K562 (cell line): ENCODE measurements at regions not wholly inside any gene's neighbourhood (a gene's known extent, or its start where the extent isn't known, plus 50 kb on each side); places are given as distances from the start of the nearest gene placed in this dataset.

Experiments
- ATAC-seq: fragments of 200-7000 bp; cut with Tn5 transposase; 3 replicates; pipeline ENCODE4 v1.9.1; 2020; ENCODE audit warnings: moderate library complexity
- BruUV-seq: library from RNA; stranded (reverse); fragments of 400-500 nt; replicated peaks from 2 replicates; lab custom pipeline; 2021; lab: Mats Ljungman, UMichigan
- CTCF ChIA-PET: fragments of 300-600 bp; formaldehyde crosslinking; extraction: SDS; loops from one replicate; lab custom pipeline; 2021; ENCODE audit warnings: low intra/inter-chr PET ratio; lab: Yijun Ruan, JAX
- POLR2A ChIA-PET: fragments of 300-600, 350-650 bp; sonication (Branson Sonifier 250); formaldehyde crosslinking; extraction: SDS; loops from one replicate; lab custom pipeline; 2021; ENCODE audit warnings: antibody characterized with exemption, inconsistent platforms; lab: Yijun Ruan, JAX
- DNase-seq, 4 experiments: peaks; one replicate each; pipeline versions ENCODE4 v3.0.0 to v3.0.0-alpha.2; 2011 to 2018; ENCODE audit warnings: low spot score in 3 of 4, mixed read lengths in 3 of 4; ENCODE audit errors: extremely low read depth in 1 of 4
- FAIRE-seq: peaks from 2 replicates; lab custom pipeline; 2011; peaks lifted over from hg19 to GRCh38; lab: Jason Lieb, UNC
- H2AFZ ChIP-seq: 2 replicates; pipeline ENCODE4 v1.6.0; 2011; ENCODE audit warnings: low read depth, low read length, control low read depth, inconsistent platforms
- H3K27ac ChIP-seq: fragments of 200-600 bp; 3 replicates; pipeline ENCODE4 v1.8.0; 2011; ENCODE audit warnings: low read depth, mild to moderate bottlenecking, control low read depth, inconsistent platforms, low read length, moderate library complexity, mixed read lengths; ENCODE audit errors: extremely low read depth
- H3K27me3 ChIP-seq, 2 experiments: fragments of 300-600 bp in 1 of 2; 2 replicates in 1 of 2; 3 replicates in 1 of 2; pipeline versions ENCODE4 v1.6.0 to v1.8.0; 2011; ENCODE audit warnings: inconsistent platforms in 2 of 2, low read length in 2 of 2, mild to moderate bottlenecking in 1 of 2, mixed read lengths in 1 of 2, moderate library complexity in 1 of 2; ENCODE audit not compliant: control insufficient read depth in 2 of 2, insufficient read depth in 2 of 2
- H3K36me3 ChIP-seq: fragments of 300-600 bp; 3 replicates; pipeline ENCODE4 v1.8.0; 2011; ENCODE audit warnings: mild to moderate bottlenecking, low read length, inconsistent platforms; ENCODE audit not compliant: control insufficient read depth, insufficient read depth
- H3K4me1 ChIP-seq, 2 experiments: fragments of 200-600 bp in 1 of 2; replicated peaks in 1 of 2; 2 replicates in 1 of 2; 3 replicates in 1 of 2; pipeline versions ENCODE4 v1.5.1 to v1.8.0; 2011; ENCODE audit warnings: inconsistent platforms in 2 of 2, low read length in 2 of 2, mild to moderate bottlenecking in 1 of 2, mixed read lengths in 1 of 2, moderate library complexity in 1 of 2; ENCODE audit not compliant: control insufficient read depth in 2 of 2, insufficient read depth in 2 of 2
- H3K4me2 ChIP-seq: 2 replicates; pipeline ENCODE4 v1.6.1; 2011; ENCODE audit warnings: low read length, control low read depth, inconsistent platforms, mixed read lengths; ENCODE audit not compliant: insufficient read depth
- H3K4me3 ChIP-seq: fragments of 200-600 bp; sonication (generic), shearing (Covaris generic); 2 replicates; pipeline ENCODE4 v1.5.1; 2016; ENCODE audit warnings: control low read depth, inconsistent platforms
- H3K79me2 ChIP-seq: fragments of 200-600 bp; 3 replicates; pipeline ENCODE4 v1.8.0; 2011; ENCODE audit warnings: low read length, inconsistent platforms; ENCODE audit not compliant: control insufficient read depth, insufficient read depth
- H3K9ac ChIP-seq, 2 experiments: 2 replicates each; pipeline versions ENCODE4 v1.6.0 to v1.6.1; 2011; ENCODE audit warnings: low read depth in 2 of 2, low read length in 2 of 2, control low read depth in 1 of 2, inconsistent platforms in 1 of 2, mild to moderate bottlenecking in 1 of 2, mixed read lengths in 1 of 2; ENCODE audit not compliant: insufficient read depth in 1 of 2
- H3K9me1 ChIP-seq: one replicate; pipeline ENCODE4 v1.6.0; 2011; ENCODE audit warnings: inconsistent platforms, mild to moderate bottlenecking, low read length, moderate library complexity; ENCODE audit not compliant: control insufficient read depth, insufficient read depth
- H3K9me3 ChIP-seq: replicated peaks from 2 replicates; pipeline ENCODE4 v1.5.1; 2011; ENCODE audit warnings: low read depth, low read length, inconsistent platforms; ENCODE audit not compliant: control insufficient read depth, insufficient read depth
- H4K20me1 ChIP-seq: replicated peaks from 2 replicates; pipeline ENCODE4 v1.6.1; 2011; ENCODE audit warnings: low read length, inconsistent platforms, mixed read lengths; ENCODE audit not compliant: control insufficient read depth, insufficient read depth
- ETV5 ChIP-seq: sonication (generic); formaldehyde crosslinking; IDR thresholded peaks from 2 replicates; pipeline ENCODE4 v1.4.0; 2020; ENCODE audit warnings: low read depth, mild to moderate bottlenecking, missing genetic modification reagents
- POLR3A ChIP-seq: IDR thresholded peaks from 2 replicates; pipeline ENCODE4 v1.6.1; 2011; ENCODE audit warnings: borderline replicate concordance, mild to moderate bottlenecking, moderate library complexity; ENCODE audit not compliant: insufficient read length, insufficient read depth; ENCODE audit errors: extremely low read depth
- RBM17 ChIP-seq: fragments of 200-400 bp; formaldehyde crosslinking; IDR thresholded peaks from 2 replicates; pipeline ENCODE4 v1.6.1; 2017; ENCODE audit warnings: low read depth, mild to moderate bottlenecking, low read length, borderline replicate concordance
- SP1 ChIP-seq: sonication (generic); formaldehyde crosslinking; IDR thresholded peaks from 2 replicates; pipeline ENCODE4 v1.8.1; 2022; ENCODE audit warnings: mild to moderate bottlenecking, missing genetic modification reagents
- STAT5A ChIP-seq: IDR thresholded peaks from 2 replicates; pipeline ENCODE4 v1.6.1; 2012; ENCODE audit warnings: low read length, inconsistent platforms, borderline replicate concordance
- WGBS: fragments of 100-300 bp; shearing (Covaris generic); methylation state at CpG from one replicate; pipeline ENCODE4 v1.1.6; 2016; ENCODE audit warnings: low coverage, mixed read lengths; ENCODE audit not compliant: insufficient coverage; ENCODE audit errors: missing lambda C conversion rate; 5-methylcytosine and 5-hydroxymethylcytosine counted together
- in situ Hi-C: fragments of 300-500 bp; cut with MboI; formaldehyde crosslinking; loops from 4 replicates; pipeline ENCODE4 v1.15.0; 2018; ENCODE audit warnings: inconsistent platforms, mixed read lengths
- intact Hi-C: fragments of 100-400 bp; cut with micrococcal nuclease; formaldehyde crosslinking; loops from 2 replicates; pipeline ENCODE4 v1.14.2; 2022
- TF ChIP-seq, protein P1 (sequence below), 2 experiments: fragments of 250-450 bp in 1 of 2; fragments of 450-650 bp in 1 of 2; sonication (Bioruptor Pico) in 1 of 2; IDR thresholded peaks; 2 replicates each; pipeline versions ENCODE4 v1.6.1 to v1.8.0; 2016 to 2021; ENCODE audit warnings: mild to moderate bottlenecking in 2 of 2, moderate library complexity in 2 of 2, missing compliant biosample characterization in 1 of 2, missing genetic modification characterization in 1 of 2
- TF ChIP-seq, protein P2 (sequence below): fragments of 250-450 bp; sonication (Bioruptor Pico); IDR thresholded peaks from 2 replicates; pipeline ENCODE4 v1.5.0; 2020; ENCODE audit warnings: mild to moderate bottlenecking, borderline replicate concordance
- TF ChIP-seq, protein P3 (sequence below): fragments of 250-450 bp; sonication (Bioruptor Pico); IDR thresholded peaks from 2 replicates; pipeline ENCODE4 v1.4.0; 2020; ENCODE audit warnings: mild to moderate bottlenecking, moderate library complexity

DNA sequence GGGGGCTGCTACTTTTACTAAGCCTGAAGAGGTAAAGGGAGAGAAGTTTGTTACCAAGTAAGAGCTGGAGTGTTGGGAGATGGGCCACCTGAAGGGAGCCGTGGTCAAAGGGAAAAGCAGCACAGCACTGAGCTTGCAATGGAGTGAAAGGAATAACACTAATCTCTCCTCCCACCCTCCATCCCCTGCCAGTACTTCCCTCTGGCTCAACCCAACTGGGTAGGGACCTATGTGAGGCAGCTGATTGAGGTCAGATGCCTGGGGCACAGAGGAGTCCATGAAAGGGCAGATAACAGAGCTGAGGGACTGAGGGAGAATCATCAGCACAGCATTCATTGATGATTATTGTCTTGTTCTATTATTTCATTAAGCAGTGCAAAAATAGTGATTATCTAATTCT is 212.4 kb upstream of the TBC1D5 start:
- FAIRE-seq = no peak
- Histone ChIP-seq H2AFZ (no peak overlapping the region), H3K9me3 (no peaks in the 10 kb centered on the region), H3K4me1 (no peaks in the 10 kb centered on the region), H3K79me2 (no peaks in the 10 kb centered on the region), H3K9me1 (no peaks in the 10 kb centered on the region), H3K27ac (no peak overlapping the region), H3K27me3 (no peaks in the 10 kb centered on the region), H3K4me3 (no peak overlapping the region), H3K9ac (no peak overlapping the region), H3K36me3 (no peaks in the 10 kb centered on the region), H3K4me2 (no peak overlapping the region), H4K20me1 (no peaks in the 10 kb centered on the region)
- ChIA-PET CTCF (no interaction called here), POLR2A (interaction anchor here (0.6 kb wide), 1 partner anchor 451 kb away, joined by 3 read pairs; no protein-coding TSS in a partner anchor)
- peak; percentile 45; the same call in 2 of the 3 replicates for ATAC-seq
- TF ChIP-seq POLR3A (no peak), SP1 (CRISPR knock-in tag) (no peak), ETV5 (CRISPR knock-in tag) (no peak), STAT5A (no peak), RBM17 (no peak)
- TF ChIP-seq, protein P1, sequence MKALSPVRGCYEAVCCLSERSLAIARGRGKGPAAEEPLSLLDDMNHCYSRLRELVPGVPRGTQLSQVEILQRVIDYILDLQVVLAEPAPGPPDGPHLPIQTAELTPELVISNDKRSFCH (CRISPR knock-in tag; IDR thresholded peaks at IDR 0.05) = no peak
- TF ChIP-seq, protein P1 (tag; IDR thresholded peaks at IDR 0.05) = no peak
- TF ChIP-seq, protein P2, sequence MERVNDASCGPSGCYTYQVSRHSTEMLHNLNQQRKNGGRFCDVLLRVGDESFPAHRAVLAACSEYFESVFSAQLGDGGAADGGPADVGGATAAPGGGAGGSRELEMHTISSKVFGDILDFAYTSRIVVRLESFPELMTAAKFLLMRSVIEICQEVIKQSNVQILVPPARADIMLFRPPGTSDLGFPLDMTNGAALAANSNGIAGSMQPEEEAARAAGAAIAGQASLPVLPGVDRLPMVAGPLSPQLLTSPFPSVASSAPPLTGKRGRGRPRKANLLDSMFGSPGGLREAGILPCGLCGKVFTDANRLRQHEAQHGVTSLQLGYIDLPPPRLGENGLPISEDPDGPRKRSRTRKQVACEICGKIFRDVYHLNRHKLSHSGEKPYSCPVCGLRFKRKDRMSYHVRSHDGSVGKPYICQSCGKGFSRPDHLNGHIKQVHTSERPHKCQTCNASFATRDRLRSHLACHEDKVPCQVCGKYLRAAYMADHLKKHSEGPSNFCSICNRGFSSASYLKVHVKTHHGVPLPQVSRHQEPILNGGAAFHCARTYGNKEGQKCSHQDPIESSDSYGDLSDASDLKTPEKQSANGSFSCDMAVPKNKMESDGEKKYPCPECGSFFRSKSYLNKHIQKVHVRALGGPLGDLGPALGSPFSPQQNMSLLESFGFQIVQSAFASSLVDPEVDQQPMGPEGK (CRISPR knock-in tag) = no peak
- TF ChIP-seq, protein P3, sequence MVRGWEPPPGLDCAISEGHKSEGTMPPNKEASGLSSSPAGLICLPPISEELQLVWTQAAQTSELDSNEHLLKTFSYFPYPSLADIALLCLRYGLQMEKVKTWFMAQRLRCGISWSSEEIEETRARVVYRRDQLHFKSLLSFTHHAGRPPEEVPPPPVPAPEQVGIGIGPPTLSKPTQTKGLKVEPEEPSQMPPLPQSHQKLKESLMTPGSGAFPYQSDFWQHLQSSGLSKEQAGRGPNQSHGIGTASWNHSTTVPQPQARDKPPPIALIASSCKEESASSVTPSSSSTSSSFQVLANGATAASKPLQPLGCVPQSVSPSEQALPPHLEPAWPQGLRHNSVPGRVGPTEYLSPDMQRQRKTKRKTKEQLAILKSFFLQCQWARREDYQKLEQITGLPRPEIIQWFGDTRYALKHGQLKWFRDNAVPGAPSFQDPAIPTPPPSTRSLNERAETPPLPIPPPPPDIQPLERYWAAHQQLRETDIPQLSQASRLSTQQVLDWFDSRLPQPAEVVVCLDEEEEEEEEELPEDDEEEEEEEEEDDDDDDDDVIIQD (CRISPR knock-in tag) = no peak
- intact Hi-C loops = no loop called here
- 0% methylated on average over 1 of the region's 1 CpG for WGBS
- in situ Hi-C loops = no loop called here
- no peak for DNase-seq
- no TSS peak for BruUV-seq
